H1 (cell line): ENCODE measurements at regions not wholly inside any gene's neighbourhood (a gene's known extent, or its start where the extent isn't known, plus 50 kb on each side); places are given as distances from the start of the nearest gene placed in this dataset.

Source experiments
- CTCF ChIA-PET: fragments of 300-600 bp; sonication (Branson Sonifier 250); formaldehyde crosslinking; loops from one replicate; lab custom pipeline; 2021; ENCODE audit not compliant: partially characterized antibody; lab: Charles Lee
- POLR2A ChIA-PET: fragments of 300-600 bp; sonication (Branson Sonifier 250); formaldehyde crosslinking; loops from one replicate; lab custom pipeline; 2021; ENCODE audit warnings: inconsistent platforms; ENCODE audit not compliant: partially characterized antibody; lab: Charles Lee
- DNase-seq, 2 experiments: peaks; one replicate each; pipeline versions ENCODE4 v3.0.0 to v3.0.0-alpha.2; 2010 to 2022; ENCODE audit warnings: low spot score in 2 of 2, low read depth in 1 of 2, mixed read lengths in 1 of 2
- FAIRE-seq: peaks from 2 replicates; lab custom pipeline; 2011; peaks lifted over from hg19 to GRCh38; lab: Jason Lieb, UNC
- H2AFZ ChIP-seq: 2 replicates; pipeline ENCODE4 v1.8.1; 2012; ENCODE audit warnings: low read length, inconsistent platforms
- H2AK5ac ChIP-seq: 2 replicates; pipeline ENCODE4 v1.6.1; 2013; ENCODE audit warnings: low read depth, low read length
- H2BK120ac ChIP-seq: replicated peaks from 2 replicates; pipeline ENCODE3; 2013; ENCODE audit warnings: low read depth, low read length, inconsistent platforms
- H2BK12ac ChIP-seq: 2 replicates; pipeline ENCODE4 v1.6.1; 2013; ENCODE audit warnings: low read depth, low read length
- H2BK15ac ChIP-seq: 2 replicates; pipeline ENCODE4 v1.6.1; 2013; ENCODE audit warnings: low read length
- H2BK20ac ChIP-seq: 2 replicates; pipeline ENCODE4 v1.6.1; 2013; ENCODE audit warnings: low read length
- H2BK5ac ChIP-seq: 2 replicates; pipeline ENCODE4 v1.6.1; 2013; ENCODE audit warnings: low read depth, low read length
- H3K14ac ChIP-seq: 2 replicates; pipeline ENCODE4 v1.6.1; 2013; ENCODE audit warnings: inconsistent platforms; ENCODE audit not compliant: insufficient read length
- H3K18ac ChIP-seq: 2 replicates; pipeline ENCODE4 v1.6.1; 2013; ENCODE audit warnings: low read length; ENCODE audit errors: extremely low read depth
- H3K23ac ChIP-seq: 2 replicates; pipeline ENCODE4 v1.6.1; 2013; ENCODE audit warnings: inconsistent platforms; ENCODE audit not compliant: insufficient read length
- H3K23me2 ChIP-seq: 2 replicates; pipeline ENCODE4 v1.6.1; 2013; ENCODE audit warnings: low read depth, low read length
- H3K27ac ChIP-seq: 2 replicates; pipeline ENCODE4 v1.6.1; 2011; ENCODE audit warnings: low read depth, low read length, inconsistent platforms
- H3K27me3 ChIP-seq, 4 experiments: replicated peaks in 1 of 4; 1 replicate in 1 of 4; 2 replicates in 3 of 4; pipeline versions ENCODE4 v1.6.1 to v1.8.1; 2011 to 2013; ENCODE audit warnings: low read length in 3 of 4, mild to moderate bottlenecking in 3 of 4, inconsistent platforms in 2 of 4, mixed read lengths in 2 of 4, moderate library complexity in 1 of 4; ENCODE audit not compliant: control insufficient read depth in 3 of 4, insufficient read depth in 3 of 4; ENCODE audit errors: extremely low read depth in 1 of 4
- H3K36me3 ChIP-seq, 4 experiments: 2 replicates each; pipeline versions ENCODE4 v1.6.1 to v1.8.1; 2011 to 2013; ENCODE audit warnings: mild to moderate bottlenecking in 4 of 4, low read length in 3 of 4, moderate library complexity in 2 of 4, control low read depth in 1 of 4, inconsistent platforms in 1 of 4; ENCODE audit not compliant: insufficient read depth in 4 of 4, control insufficient read depth in 2 of 4
- H3K4ac ChIP-seq: replicated peaks from 2 replicates; pipeline ENCODE3; 2013; ENCODE audit warnings: low read length, low read depth, mixed read lengths, inconsistent platforms; ENCODE audit not compliant: insufficient read length
- H3K4me1 ChIP-seq, 4 experiments: replicated peaks in 1 of 4; 1 replicate in 1 of 4; 2 replicates in 3 of 4; pipeline versions ENCODE4 v1.6.1 to v1.8.1; 2011 to 2013; ENCODE audit warnings: low read length in 3 of 4, inconsistent platforms in 2 of 4, mixed read lengths in 1 of 4; ENCODE audit not compliant: insufficient read depth in 4 of 4, control insufficient read depth in 3 of 4
- H3K4me2 ChIP-seq, 2 experiments: 2 replicates each; pipeline versions ENCODE4 v1.6.1 to v1.8.1; 2011 to 2013; ENCODE audit warnings: low read depth in 2 of 2, low read length in 2 of 2, control low read depth in 1 of 2, inconsistent platforms in 1 of 2, mild to moderate bottlenecking in 1 of 2; ENCODE audit not compliant: insufficient read depth in 1 of 2
- H3K4me3 ChIP-seq, 4 experiments: fragments of 200-600, 300-600 bp in 1 of 4; sonication (generic), shearing (Covaris generic), sonication (Bioruptor Twin) in 1 of 4; 2 replicates each; pipeline versions ENCODE4 v1.5.1 to v1.8.1; 2011 to 2016; ENCODE audit warnings: low read length in 4 of 4, low read depth in 3 of 4, control low read depth in 2 of 4, inconsistent platforms in 2 of 4, mild to moderate bottlenecking in 2 of 4, mixed read lengths in 1 of 4, moderate library complexity in 1 of 4; ENCODE audit not compliant: insufficient read depth in 2 of 4; ENCODE audit errors: extremely low read depth in 1 of 4
- H3K56ac ChIP-seq: replicated peaks from 2 replicates; pipeline ENCODE3; 2013; ENCODE audit warnings: low read depth, mild to moderate bottlenecking, mixed read lengths, low read length, inconsistent platforms; ENCODE audit not compliant: insufficient read length
- H3K79me1 ChIP-seq: 2 replicates; pipeline ENCODE4 v1.6.1; 2013; ENCODE audit warnings: low read depth, low read length, control low read depth
- H3K79me2 ChIP-seq, 2 experiments: 2 replicates each; pipeline versions ENCODE4 v1.6.1 to v1.8.1; 2012 to 2013; ENCODE audit warnings: low read length in 2 of 2, mild to moderate bottlenecking in 2 of 2, inconsistent platforms in 1 of 2; ENCODE audit not compliant: insufficient read depth in 2 of 2, control insufficient read depth in 1 of 2
- H3K9ac ChIP-seq, 4 experiments: replicated peaks in 1 of 4; 1 replicate in 1 of 4; 2 replicates in 3 of 4; pipeline versions ENCODE4 v1.6.1 to v1.8.1; 2011 to 2013; ENCODE audit warnings: low read depth in 3 of 4, low read length in 3 of 4, control low read depth in 2 of 4, mild to moderate bottlenecking in 2 of 4, moderate library complexity in 2 of 4, inconsistent platforms in 1 of 4; ENCODE audit errors: extremely low read depth in 1 of 4
- H3K9me3 ChIP-seq, 2 experiments: 2 replicates each; pipeline versions ENCODE4 v1.6.1 to v1.8.1; 2012 to 2013; ENCODE audit warnings: mild to moderate bottlenecking in 2 of 2, moderate library complexity in 2 of 2, control low read depth in 1 of 2, inconsistent platforms in 1 of 2, low read depth in 1 of 2, low read length in 1 of 2, mixed read lengths in 1 of 2; ENCODE audit not compliant: insufficient read depth in 2 of 2
- H4K20me1 ChIP-seq, 2 experiments: replicated peaks in 1 of 2; 2 replicates each; pipeline versions ENCODE3 to v1.8.1; 2011 to 2013; ENCODE audit warnings: inconsistent platforms in 2 of 2, low read length in 2 of 2, mild to moderate bottlenecking in 1 of 2; ENCODE audit not compliant: insufficient read depth in 2 of 2, control insufficient read depth in 1 of 2
- H4K5ac ChIP-seq: 2 replicates; pipeline ENCODE4 v1.6.1; 2013; ENCODE audit warnings: low read length, low read depth, mixed read lengths, inconsistent platforms; ENCODE audit not compliant: insufficient read length
- H4K8ac ChIP-seq: 2 replicates; pipeline ENCODE4 v1.8.0; 2013; ENCODE audit warnings: mild to moderate bottlenecking, moderate library complexity, low read length, inconsistent platforms; ENCODE audit not compliant: insufficient read depth; ENCODE audit errors: extremely low read depth
- H4K91ac ChIP-seq: replicated peaks from 2 replicates; pipeline ENCODE3; 2013; ENCODE audit warnings: low read length, mixed read lengths, inconsistent platforms; ENCODE audit not compliant: insufficient read length
- ASH2L ChIP-seq: fragments of 200-600, 300-600 bp; sonication (generic); IDR thresholded peaks from one replicate; pipeline ENCODE4 v1.7.1; 2017; ENCODE audit warnings: low read length
- ATF3 ChIP-seq: IDR thresholded peaks from 2 replicates; pipeline ENCODE4 v1.6.1; 2011; ENCODE audit warnings: low read depth, mild to moderate bottlenecking, low read length; ENCODE audit not compliant: insufficient read depth
- BRCA1 ChIP-seq: IDR thresholded peaks from 2 replicates; pipeline ENCODE4 v1.6.1; 2012; ENCODE audit warnings: low read depth, low read length, improper control_type of control experiment
- CBX5 ChIP-seq: fragments of 300-800, 300-1000 bp; sonication (generic); IDR thresholded peaks from 2 replicates; pipeline ENCODE4 v1.7.1; 2016; ENCODE audit warnings: antibody characterized with exemption, low read length, low read depth
- EZH2 ChIP-seq: fragments of 200-600 bp; sonication (generic); IDR thresholded peaks from 2 replicates; pipeline ENCODE4 v1.7.1; 2012; ENCODE audit warnings: low read depth, mild to moderate bottlenecking, moderate library complexity, low read length, inconsistent platforms; ENCODE audit not compliant: severe bottlenecking
- KDM1A ChIP-seq: fragments of 200-600, 300-600 bp; sonication (generic); IDR thresholded peaks from 2 replicates; pipeline ENCODE4 v1.7.1; 2016; ENCODE audit warnings: mild to moderate bottlenecking, low read length, borderline replicate concordance
- KDM5A ChIP-seq: fragments of 200-600 bp; IDR thresholded peaks from 2 replicates; pipeline ENCODE4 v1.7.1; 2012; ENCODE audit warnings: mild to moderate bottlenecking, low read length, inconsistent platforms, mixed read lengths
- POU5F1 ChIP-seq: IDR thresholded peaks from 2 replicates; pipeline ENCODE4 v1.6.1; 2011; ENCODE audit warnings: low read depth, mild to moderate bottlenecking, low read length, moderate library complexity
- RFX5 ChIP-seq: IDR thresholded peaks from 2 replicates; pipeline ENCODE4 v1.6.1; 2011; ENCODE audit warnings: low read depth, low read length, improper control_type of control experiment, borderline replicate concordance
- SP1 ChIP-seq: IDR thresholded peaks from 2 replicates; pipeline ENCODE4 v1.6.1; 2011; ENCODE audit warnings: low read depth, low read length
- TAF7 ChIP-seq: optimal IDR thresholded peaks from 2 replicates; pipeline ENCODE3; 2011; ENCODE audit warnings: low read depth, mild to moderate bottlenecking, inconsistent platforms, low read length, moderate library complexity, borderline replicate concordance
- WGBS, 2 experiments: shearing (Covaris generic) in 1 of 2; methylation state at CpG; one replicate each; pipeline versions ENCODE4 v1.1.6 to v1.1.7; 2013 to 2015; ENCODE audit warnings: low lambda C conversion rate in 2 of 2, mixed read lengths in 2 of 2, inconsistent platforms in 1 of 2, low coverage in 1 of 2, missing lambda C conversion rate in 1 of 2; ENCODE audit not compliant: insufficient replicate concordance in 2 of 2, insufficient coverage in 1 of 2, insufficient read length in 1 of 2; ENCODE audit errors: extremely low coverage in 1 of 2, missing lambda C conversion rate in 1 of 2; 5-methylcytosine and 5-hydroxymethylcytosine counted together

GRCh38 chr14:95418858-95419257 is 97.6 kb downstream of the SYNE3 start:
- CTCF ChIA-PET = interaction anchor here (0.6 to 4.0 kb wide), 4 partner anchors 9 to 22 kb away, joined by 4 to 25 read pairs (median 5); no protein-coding TSS in a partner anchor
- no peak overlapping the region for H3K23ac ChIP-seq

More at GRCh38 chr14:95418858-95419257, 97.6 kb downstream of the SYNE3 start:
- no peak overlapping the region for H3K56ac ChIP-seq
- no peak overlapping the region for H2BK120ac ChIP-seq
- H3K9ac ChIP-seq = no peak overlapping the region
- no peak overlapping the region for H3K27ac ChIP-seq
- H2AK5ac ChIP-seq = no peak overlapping the region
- H3K4me2 ChIP-seq = no peak overlapping the region
- H4K5ac ChIP-seq = no peak overlapping the region
- H3K79me1 ChIP-seq = no peaks in the 10 kb centered on the region
- no peak overlapping the region for H2BK20ac ChIP-seq
- no peak overlapping the region for H3K4me3 ChIP-seq
- H3K18ac ChIP-seq = no peak overlapping the region
- H3K27me3 ChIP-seq = no peaks in the 10 kb centered on the region; a peak in 2 of 7 replicates
- DNase-seq (no peak), FAIRE-seq (no peak)
- no peak overlapping the region for H2BK5ac ChIP-seq
- no peak overlapping the region for H2BK15ac ChIP-seq
- WGBS, 2 experiments = 50% methylated on average over 1 of the region's 3 CpGs; no CpG with 5 or more reads in 1 of the 2 experiments
- no peak overlapping the region for H3K14ac ChIP-seq
- no peaks in the 10 kb centered on the region for H3K79me2 ChIP-seq
- H3K23me2 ChIP-seq = peaks cover 3% of the 10 kb centered on the region; the same call in 1 of the 2 replicates
- no peaks in the 10 kb centered on the region for H4K20me1 ChIP-seq
- POLR2A ChIA-PET = no interaction called here
- no peaks in the 10 kb centered on the region for H3K36me3 ChIP-seq
- TF ChIP-seq TAF7 (no peak), ATF3 (no peak), BRCA1 (no peak), POU5F1 (no peak), KDM1A (no peak), EZH2 (no peak), RFX5 (no peak), KDM5A (no peak), ASH2L (no peak), SP1 (no peak), CBX5 (no peak)
- no peak overlapping the region for H4K8ac ChIP-seq
- H3K9me3 ChIP-seq = 0 out of 4 replicates have a peak, but pooled peaks cover 0 to 4% of the 10 kb centered on the region in 2 experiments
- H4K91ac ChIP-seq = no peak overlapping the region
- no peak overlapping the region for H3K4ac ChIP-seq
- H2BK12ac ChIP-seq = no peak overlapping the region
- peaks cover 0 to 4% (median 2%) of the 10 kb centered on the region in 4 experiments; a peak in 2 of 7 replicates for H3K4me1 ChIP-seq
- no peak overlapping the region for H2AFZ ChIP-seq
